ENCODE measurements at regions not wholly inside any gene's neighbourhood (a gene's known extent, or its start where the extent isn't known, plus 50 kb on each side); places are given as distances from the start of the nearest gene placed in this dataset.

DNA sequence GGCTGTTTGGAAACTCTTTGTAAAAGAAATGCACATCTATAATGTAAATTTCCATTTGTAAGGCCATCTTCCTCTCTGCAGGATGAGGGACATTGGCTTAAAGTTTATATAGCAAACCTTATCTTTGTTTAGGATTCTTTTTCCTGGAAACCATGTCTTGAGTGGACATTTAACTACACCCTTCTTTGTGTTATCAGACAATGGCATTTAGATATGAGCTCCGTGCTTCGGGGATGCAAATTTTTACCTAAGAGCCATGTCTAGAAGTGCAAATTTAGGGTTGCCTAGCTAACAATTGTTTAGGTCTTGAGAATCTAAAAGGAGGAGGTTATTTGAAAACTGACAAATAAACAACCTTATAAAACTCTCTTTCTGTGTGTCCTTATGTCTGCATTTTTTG is 623.8 kb downstream of the MMUT start:
- TF ChIP-seq SIN3A (IDR thresholded peaks at IDR 0.05; ENCODE audit: low read depth), result no peak
- TF ChIP-seq POLR2A (IDR thresholded peaks at IDR 0.05; ENCODE audit: borderline replicate concordance, extremely low read depth, insufficient read depth, insufficient read length), result no peak
- TF ChIP-seq, protein P1, sequence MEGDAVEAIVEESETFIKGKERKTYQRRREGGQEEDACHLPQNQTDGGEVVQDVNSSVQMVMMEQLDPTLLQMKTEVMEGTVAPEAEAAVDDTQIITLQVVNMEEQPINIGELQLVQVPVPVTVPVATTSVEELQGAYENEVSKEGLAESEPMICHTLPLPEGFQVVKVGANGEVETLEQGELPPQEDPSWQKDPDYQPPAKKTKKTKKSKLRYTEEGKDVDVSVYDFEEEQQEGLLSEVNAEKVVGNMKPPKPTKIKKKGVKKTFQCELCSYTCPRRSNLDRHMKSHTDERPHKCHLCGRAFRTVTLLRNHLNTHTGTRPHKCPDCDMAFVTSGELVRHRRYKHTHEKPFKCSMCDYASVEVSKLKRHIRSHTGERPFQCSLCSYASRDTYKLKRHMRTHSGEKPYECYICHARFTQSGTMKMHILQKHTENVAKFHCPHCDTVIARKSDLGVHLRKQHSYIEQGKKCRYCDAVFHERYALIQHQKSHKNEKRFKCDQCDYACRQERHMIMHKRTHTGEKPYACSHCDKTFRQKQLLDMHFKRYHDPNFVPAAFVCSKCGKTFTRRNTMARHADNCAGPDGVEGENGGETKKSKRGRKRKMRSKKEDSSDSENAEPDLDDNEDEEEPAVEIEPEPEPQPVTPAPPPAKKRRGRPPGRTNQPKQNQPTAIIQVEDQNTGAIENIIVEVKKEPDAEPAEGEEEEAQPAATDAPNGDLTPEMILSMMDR (IDR thresholded peaks at IDR 0.05 in 2 of 3, conservative IDR thresholded peaks at IDR 0.05 in 1 of 3; ENCODE audit: borderline replicate concordance in 1 of 3, insufficient read depth in 1 of 3, low read depth in 2 of 3, low read length in 2 of 3), result no peak
- no peak for TF ChIP-seq POLR2AphosphoS5 (IDR thresholded peaks at IDR 0.05; ENCODE audit: low read depth, low read length)
- TF ChIP-seq ELF1 (IDR thresholded peaks at IDR 0.05; ENCODE audit: borderline replicate concordance, low read depth), result no peak
- no peak for TF ChIP-seq EZH2phosphoT487 (IDR thresholded peaks at IDR 0.05; ENCODE audit: borderline replicate concordance)
- no peak for TF ChIP-seq SRF (IDR thresholded peaks at IDR 0.05; ENCODE audit: low read depth)
- TF ChIP-seq FOSL1 (IDR thresholded peaks at IDR 0.05; ENCODE audit: low read depth), result no peak
- TF ChIP-seq, protein P2, sequence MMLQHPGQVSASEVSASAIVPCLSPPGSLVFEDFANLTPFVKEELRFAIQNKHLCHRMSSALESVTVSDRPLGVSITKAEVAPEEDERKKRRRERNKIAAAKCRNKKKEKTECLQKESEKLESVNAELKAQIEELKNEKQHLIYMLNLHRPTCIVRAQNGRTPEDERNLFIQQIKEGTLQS (IDR thresholded peaks at IDR 0.05), result no peak
- TF ChIP-seq TCF7L2 (IDR thresholded peaks at IDR 0.05; ENCODE audit: borderline replicate concordance, extremely low read depth, insufficient read depth, insufficient read length), result no peak
- TF ChIP-seq, protein P3, sequence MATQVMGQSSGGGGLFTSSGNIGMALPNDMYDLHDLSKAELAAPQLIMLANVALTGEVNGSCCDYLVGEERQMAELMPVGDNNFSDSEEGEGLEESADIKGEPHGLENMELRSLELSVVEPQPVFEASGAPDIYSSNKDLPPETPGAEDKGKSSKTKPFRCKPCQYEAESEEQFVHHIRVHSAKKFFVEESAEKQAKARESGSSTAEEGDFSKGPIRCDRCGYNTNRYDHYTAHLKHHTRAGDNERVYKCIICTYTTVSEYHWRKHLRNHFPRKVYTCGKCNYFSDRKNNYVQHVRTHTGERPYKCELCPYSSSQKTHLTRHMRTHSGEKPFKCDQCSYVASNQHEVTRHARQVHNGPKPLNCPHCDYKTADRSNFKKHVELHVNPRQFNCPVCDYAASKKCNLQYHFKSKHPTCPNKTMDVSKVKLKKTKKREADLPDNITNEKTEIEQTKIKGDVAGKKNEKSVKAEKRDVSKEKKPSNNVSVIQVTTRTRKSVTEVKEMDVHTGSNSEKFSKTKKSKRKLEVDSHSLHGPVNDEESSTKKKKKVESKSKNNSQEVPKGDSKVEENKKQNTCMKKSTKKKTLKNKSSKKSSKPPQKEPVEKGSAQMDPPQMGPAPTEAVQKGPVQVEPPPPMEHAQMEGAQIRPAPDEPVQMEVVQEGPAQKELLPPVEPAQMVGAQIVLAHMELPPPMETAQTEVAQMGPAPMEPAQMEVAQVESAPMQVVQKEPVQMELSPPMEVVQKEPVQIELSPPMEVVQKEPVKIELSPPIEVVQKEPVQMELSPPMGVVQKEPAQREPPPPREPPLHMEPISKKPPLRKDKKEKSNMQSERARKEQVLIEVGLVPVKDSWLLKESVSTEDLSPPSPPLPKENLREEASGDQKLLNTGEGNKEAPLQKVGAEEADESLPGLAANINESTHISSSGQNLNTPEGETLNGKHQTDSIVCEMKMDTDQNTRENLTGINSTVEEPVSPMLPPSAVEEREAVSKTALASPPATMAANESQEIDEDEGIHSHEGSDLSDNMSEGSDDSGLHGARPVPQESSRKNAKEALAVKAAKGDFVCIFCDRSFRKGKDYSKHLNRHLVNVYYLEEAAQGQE (IDR thresholded peaks at IDR 0.05; ENCODE audit: low read depth), result no peak
- TF ChIP-seq, protein P4, sequence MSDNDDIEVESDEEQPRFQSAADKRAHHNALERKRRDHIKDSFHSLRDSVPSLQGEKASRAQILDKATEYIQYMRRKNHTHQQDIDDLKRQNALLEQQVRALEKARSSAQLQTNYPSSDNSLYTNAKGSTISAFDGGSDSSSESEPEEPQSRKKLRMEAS (IDR thresholded peaks at IDR 0.05), result no peak
- no peak for TF ChIP-seq EZH2 (IDR thresholded peaks at IDR 0.05)
